Endothelial cell of umbilical vein (primary cell): ENCODE measurements at regions not wholly inside any gene's neighbourhood (a gene's known extent, or its start where the extent isn't known, plus 50 kb on each side); places are given as distances from the start of the nearest gene placed in this dataset.
"Not testable (repeated sequence)": the region's sequence is repeated elsewhere in the genome, so short reads cannot be mapped to it uniquely, and the experiment has no call there.

Source experiments
- EZH2 ChIP-seq: IDR thresholded peaks from 2 replicates; pipeline ENCODE4 v1.6.1; 2012; ENCODE audit warnings: borderline replicate concordance, low read depth, mild to moderate bottlenecking, moderate library complexity, low read length, inconsistent platforms; ENCODE audit not compliant: severe bottlenecking
- GATA2 ChIP-seq: IDR thresholded peaks from 2 replicates; pipeline ENCODE4 v1.7.0; 2011; ENCODE audit warnings: low read depth, mild to moderate bottlenecking, moderate library complexity, mixed read lengths, low read length; ENCODE audit not compliant: insufficient read length, insufficient read depth
- MAX ChIP-seq: IDR thresholded peaks from 2 replicates; pipeline ENCODE4 v1.6.1; 2011; ENCODE audit not compliant: insufficient read depth, insufficient read length
- POLR2A ChIP-seq: IDR thresholded peaks from 2 replicates; pipeline ENCODE4 v1.6.1; 2012; ENCODE audit warnings: low read depth, mild to moderate bottlenecking, control low read depth, low read length
- TF ChIP-seq, protein P1 (sequence below), 2 donors: IDR thresholded peaks; 1 replicate in 1 of 2; 2 replicates in 1 of 2; pipeline ENCODE4 v1.5.1; 2011; ENCODE audit warnings: low read length in 2 of 2, mild to moderate bottlenecking in 2 of 2, moderate library complexity in 2 of 2, control low read depth in 1 of 2, inconsistent platforms in 1 of 2, low read depth in 1 of 2; ENCODE audit not compliant: insufficient read depth in 1 of 2; ENCODE audit errors: extremely low read depth in 1 of 2

DNA sequence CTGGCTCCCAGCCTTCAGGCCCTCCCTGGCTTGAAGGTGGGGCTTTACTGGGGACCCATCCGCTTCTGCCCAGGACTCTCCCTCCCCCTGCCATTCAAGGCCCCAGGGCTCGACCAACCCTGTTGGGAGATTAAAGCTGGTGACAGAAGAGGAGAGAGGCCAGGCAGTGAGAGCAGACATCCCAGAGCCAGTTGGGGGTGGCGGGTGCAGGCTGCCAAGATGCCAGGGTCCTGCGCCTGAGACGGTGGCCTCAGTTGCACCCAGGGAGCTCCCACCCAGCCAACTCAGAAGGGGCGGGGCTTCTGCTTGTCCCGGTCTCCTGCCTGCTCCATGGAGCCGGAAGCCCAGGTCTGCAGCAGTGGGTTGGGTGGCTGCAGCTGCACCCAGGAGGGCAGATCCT, 1370.8 kb downstream of the SPATA31A7 start:
- not testable (repeated sequence) for TF ChIP-seq POLR2A, GATA2, EZH2, MAX
- TF ChIP-seq, protein P1, sequence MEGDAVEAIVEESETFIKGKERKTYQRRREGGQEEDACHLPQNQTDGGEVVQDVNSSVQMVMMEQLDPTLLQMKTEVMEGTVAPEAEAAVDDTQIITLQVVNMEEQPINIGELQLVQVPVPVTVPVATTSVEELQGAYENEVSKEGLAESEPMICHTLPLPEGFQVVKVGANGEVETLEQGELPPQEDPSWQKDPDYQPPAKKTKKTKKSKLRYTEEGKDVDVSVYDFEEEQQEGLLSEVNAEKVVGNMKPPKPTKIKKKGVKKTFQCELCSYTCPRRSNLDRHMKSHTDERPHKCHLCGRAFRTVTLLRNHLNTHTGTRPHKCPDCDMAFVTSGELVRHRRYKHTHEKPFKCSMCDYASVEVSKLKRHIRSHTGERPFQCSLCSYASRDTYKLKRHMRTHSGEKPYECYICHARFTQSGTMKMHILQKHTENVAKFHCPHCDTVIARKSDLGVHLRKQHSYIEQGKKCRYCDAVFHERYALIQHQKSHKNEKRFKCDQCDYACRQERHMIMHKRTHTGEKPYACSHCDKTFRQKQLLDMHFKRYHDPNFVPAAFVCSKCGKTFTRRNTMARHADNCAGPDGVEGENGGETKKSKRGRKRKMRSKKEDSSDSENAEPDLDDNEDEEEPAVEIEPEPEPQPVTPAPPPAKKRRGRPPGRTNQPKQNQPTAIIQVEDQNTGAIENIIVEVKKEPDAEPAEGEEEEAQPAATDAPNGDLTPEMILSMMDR (IDR thresholded peaks at IDR 0.05; ENCODE audit: extremely low read depth in 1 of 2, insufficient read depth in 1 of 2, low read depth in 1 of 2, low read length in 2 of 2) = not testable (repeated sequence)
